Muscle layer of duodenum (tissue), 2 donors: ENCODE measurements at regions not wholly inside any gene's neighbourhood (a gene's known extent, or its start where the extent isn't known, plus 50 kb on each side); places are given as distances from the start of the nearest gene placed in this dataset.

Source experiments
- H3K27ac ChIP-seq: one replicate; pipeline ENCODE4 v1.7.0; 2013; ENCODE audit warnings: mild to moderate bottlenecking, low read length
- H3K27me3 ChIP-seq: one replicate; pipeline ENCODE4 v1.7.0; 2013; ENCODE audit warnings: low read depth, mild to moderate bottlenecking, control low read depth, low read length
- H3K36me3 ChIP-seq, 2 donors: one replicate each; pipeline ENCODE4 v1.7.0; 2013; ENCODE audit warnings: low read length in 2 of 2, control low read depth in 1 of 2, mild to moderate bottlenecking in 1 of 2; ENCODE audit not compliant: insufficient read depth in 2 of 2, control insufficient read depth in 1 of 2
- H3K4me1 ChIP-seq, 2 donors: one replicate each; pipeline ENCODE4 v1.7.0; 2013; ENCODE audit warnings: low read length in 2 of 2, mild to moderate bottlenecking in 2 of 2, control low read depth in 1 of 2, moderate library complexity in 1 of 2; ENCODE audit not compliant: insufficient read depth in 2 of 2, control insufficient read depth in 1 of 2
- H3K4me3 ChIP-seq, 2 donors: one replicate each; pipeline ENCODE4 v1.7.0; 2013; ENCODE audit warnings: low read length in 2 of 2, low read depth in 1 of 2, mild to moderate bottlenecking in 1 of 2
- H3K9me3 ChIP-seq, 2 donors: one replicate each; pipeline ENCODE4 v1.7.0; 2013; ENCODE audit warnings: low read length in 2 of 2, control low read depth in 1 of 2, mild to moderate bottlenecking in 1 of 2; ENCODE audit not compliant: control insufficient read depth in 1 of 2
- donor health status: healthy.

- H3K4me3 ChIP-seq, result no peak overlapping the region
- no peak overlapping the region for H3K27ac ChIP-seq
- H3K9me3 ChIP-seq, result no peaks in the 10 kb centered on the region
- peaks cover 0 to 16% of the 10 kb centered on the region in 2 donors for H3K4me1 ChIP-seq
- H3K27me3 ChIP-seq, result no peaks in the 10 kb centered on the region
- no peaks in the 10 kb centered on the region for H3K36me3 ChIP-seq
These were observed 82.2 kb upstream of the RMDN2 start for GRCh38 chr2:37842732-37843440.

GRCh38 chr2:37843556-37843955 lies 81.5 kb upstream of the RMDN2 start:
- H3K4me1 ChIP-seq, result peaks cover 0 to 9% of the 10 kb centered on the region in 2 donors
- no peak overlapping the region for H3K27ac ChIP-seq
- no peaks in the 10 kb centered on the region for H3K27me3 ChIP-seq
- H3K4me3 ChIP-seq, result no peak overlapping the region
- H3K36me3 ChIP-seq, result no peaks in the 10 kb centered on the region
- H3K9me3 ChIP-seq, result no peaks in the 10 kb centered on the region

GRCh38 chr2:37846207-37846606 lies 78.9 kb upstream of the RMDN2 start:
- Histone ChIP-seq H3K4me3 (no peak overlapping the region), H3K27ac (no peak overlapping the region), H3K4me1 (peaks cover 0 to 12% of the 10 kb centered on the region in 2 donors), H3K9me3 (no peaks in the 10 kb centered on the region), H3K36me3 (no peaks in the 10 kb centered on the region), H3K27me3 (no peaks in the 10 kb centered on the region)

- no peaks in the 10 kb centered on the region for H3K27me3 ChIP-seq
- no peaks in the 10 kb centered on the region for H3K36me3 ChIP-seq
- H3K27ac ChIP-seq, result no peak overlapping the region
- peaks cover 0 to 16% of the 10 kb centered on the region in 2 donors for H3K4me1 ChIP-seq
- no peak overlapping the region for H3K4me3 ChIP-seq
- no peaks in the 10 kb centered on the region for H3K9me3 ChIP-seq
These were observed 77.3 kb upstream of the RMDN2 start for GRCh38 chr2:37847792-37848191.

- no peak overlapping the region for H3K27ac ChIP-seq
- peaks cover 0 to 10% of the 10 kb centered on the region in 2 donors for H3K4me1 ChIP-seq
- H3K9me3 ChIP-seq, result no peaks in the 10 kb centered on the region
- no peak overlapping the region for H3K4me3 ChIP-seq
- no peaks in the 10 kb centered on the region for H3K36me3 ChIP-seq
- H3K27me3 ChIP-seq, result no peaks in the 10 kb centered on the region
These were observed 76.6 kb upstream of the RMDN2 start for GRCh38 chr2:37848451-37848850.

- Histone ChIP-seq H3K9me3 (no peaks in the 10 kb centered on the region), H3K27ac (no peak overlapping the region), H3K27me3 (no peaks in the 10 kb centered on the region), H3K4me3 (no peak overlapping the region), H3K4me1 (peaks cover 0 to 12% of the 10 kb centered on the region in 2 donors), H3K36me3 (no peaks in the 10 kb centered on the region)
These were observed 75.2 kb upstream of the RMDN2 start for GRCh38 chr2:37849911-37850310.

GRCh38 chr2:37851428-37851827 lies 73.7 kb upstream of the RMDN2 start:
- H3K4me1 ChIP-seq, result peaks cover 10 to 27% of the 10 kb centered on the region in 2 donors
- H3K4me3 ChIP-seq, result peak overlapping the region in 1 of 2 donors; percentile 3
- peak overlapping the region; percentile 33 for H3K27ac ChIP-seq
- H3K36me3 ChIP-seq, result no peaks in the 10 kb centered on the region
- H3K9me3 ChIP-seq, result no peaks in the 10 kb centered on the region
- no peaks in the 10 kb centered on the region for H3K27me3 ChIP-seq

GRCh38 chr2:37851828-37852584 lies 73.1 kb upstream of the RMDN2 start:
- Histone ChIP-seq H3K27me3 (no peaks in the 10 kb centered on the region), H3K4me3 (no peak overlapping the region), H3K36me3 (no peaks in the 10 kb centered on the region), H3K4me1 (peaks cover 10 to 30% of the 10 kb centered on the region in 2 donors), H3K27ac (peak overlapping the region; percentile 33), H3K9me3 (no peaks in the 10 kb centered on the region)

- Histone ChIP-seq H3K9me3 (no peaks in the 10 kb centered on the region), H3K4me3 (no peak overlapping the region), H3K4me1 (peaks cover 10 to 30% of the 10 kb centered on the region in 2 donors), H3K27me3 (no peaks in the 10 kb centered on the region), H3K27ac (no peak overlapping the region), H3K36me3 (no peaks in the 10 kb centered on the region)
These were observed 72.5 kb upstream of the RMDN2 start for GRCh38 chr2:37852585-37853014.

GRCh38 chr2:37854676-37855282 lies 70.3 kb upstream of the RMDN2 start:
- Histone ChIP-seq H3K4me1 (peaks cover 10 to 30% of the 10 kb centered on the region in 2 donors), H3K4me3 (no peak overlapping the region), H3K27ac (no peak overlapping the region), H3K36me3 (no peaks in the 10 kb centered on the region), H3K9me3 (no peaks in the 10 kb centered on the region), H3K27me3 (no peaks in the 10 kb centered on the region)

- Histone ChIP-seq H3K27me3 (no peaks in the 10 kb centered on the region), H3K4me1 (peaks cover 10 to 30% of the 10 kb centered on the region in 2 donors), H3K27ac (peak overlapping the region; percentile 25), H3K36me3 (no peaks in the 10 kb centered on the region), H3K4me3 (peak overlapping the region in 1 of 2 donors; percentile 11), H3K9me3 (no peaks in the 10 kb centered on the region)
These were observed 69.6 kb upstream of the RMDN2 start for GRCh38 chr2:37855283-37856041.
